Trophoblast cell (in vitro differentiated cells and primary cell): ENCODE measurements at regions not wholly inside any gene's neighbourhood (a gene's known extent, or its start where the extent isn't known, plus 50 kb on each side); places are given as distances from the start of the nearest gene placed in this dataset.
"Not testable (repeated sequence)": the region's sequence is repeated elsewhere in the genome, so short reads cannot be mapped to it uniquely, and the experiment has no call there.

Experiments
- DNase-seq, 2 donors: peaks; one replicate each; pipeline ENCODE4 v3.0.0-alpha.2; 2016
- H2AFZ ChIP-seq: 2 replicates; pipeline ENCODE4 v1.6.1; 2013; ENCODE audit warnings: low read length, moderate library complexity, mild to moderate bottlenecking; ENCODE audit not compliant: insufficient read depth, poor library complexity
- H2AK5ac ChIP-seq: 2 replicates; pipeline ENCODE4 v1.6.1; 2013; ENCODE audit warnings: mild to moderate bottlenecking, low read length
- H2BK120ac ChIP-seq: 2 replicates; pipeline ENCODE4 v1.6.1; 2013; ENCODE audit warnings: low read length, mild to moderate bottlenecking, moderate library complexity; ENCODE audit not compliant: insufficient read depth, poor library complexity
- H2BK12ac ChIP-seq: 2 replicates; pipeline ENCODE4 v1.6.1; 2013; ENCODE audit warnings: mild to moderate bottlenecking, low read length, moderate library complexity
- H2BK5ac ChIP-seq: 2 replicates; pipeline ENCODE4 v1.6.1; 2013; ENCODE audit warnings: low read length, low read depth, moderate library complexity, mild to moderate bottlenecking; ENCODE audit not compliant: poor library complexity
- H3K14ac ChIP-seq: 2 replicates; pipeline ENCODE4 v1.6.1; 2013; ENCODE audit warnings: mild to moderate bottlenecking, low read length
- H3K18ac ChIP-seq: 2 replicates; pipeline ENCODE4 v1.6.1; 2013; ENCODE audit warnings: mild to moderate bottlenecking, low read length
- H3K23ac ChIP-seq: 2 replicates; pipeline ENCODE4 v1.6.1; 2013; ENCODE audit warnings: low read length
- H3K27ac ChIP-seq: 2 replicates; pipeline ENCODE4 v1.5.1; 2013; ENCODE audit warnings: low read depth, mild to moderate bottlenecking, inconsistent platforms, low read length, moderate library complexity
- H3K27me3 ChIP-seq: 2 replicates; pipeline ENCODE4 v1.6.1; 2013; ENCODE audit warnings: inconsistent platforms, mild to moderate bottlenecking, low read length, moderate library complexity; ENCODE audit not compliant: insufficient read depth
- H3K36me3 ChIP-seq, 2 experiments: 1 replicate in 1 of 2; 2 replicates in 1 of 2; pipeline ENCODE4 v1.6.1; 2013; ENCODE audit warnings: low read length in 2 of 2, mild to moderate bottlenecking in 2 of 2, moderate library complexity in 1 of 2; ENCODE audit not compliant: insufficient read depth in 2 of 2, control insufficient read depth in 1 of 2
- H3K4ac ChIP-seq: 2 replicates; pipeline ENCODE4 v1.6.1; 2013; ENCODE audit warnings: low read depth, mild to moderate bottlenecking, low read length, moderate library complexity
- H3K4me1 ChIP-seq, 2 experiments: 1 replicate in 1 of 2; 2 replicates in 1 of 2; pipeline ENCODE4 v1.6.1; 2013; ENCODE audit warnings: low read length in 2 of 2, mild to moderate bottlenecking in 2 of 2, moderate library complexity in 1 of 2; ENCODE audit not compliant: insufficient read depth in 2 of 2, control insufficient read depth in 1 of 2
- H3K4me2 ChIP-seq: 2 replicates; pipeline ENCODE4 v1.6.1; 2013; ENCODE audit warnings: inconsistent platforms, mild to moderate bottlenecking, low read length, moderate library complexity
- H3K4me3 ChIP-seq: 2 replicates; pipeline ENCODE4 v1.5.1; 2013; ENCODE audit warnings: mild to moderate bottlenecking, low read depth, low read length, inconsistent platforms
- H3K79me1 ChIP-seq: one replicate; pipeline ENCODE4 v1.6.1; 2013; ENCODE audit warnings: low read length
- H3K79me2 ChIP-seq: 2 replicates; pipeline ENCODE4 v1.6.1; 2013; ENCODE audit warnings: low read length, mild to moderate bottlenecking; ENCODE audit not compliant: control insufficient read depth, insufficient read depth, poor library complexity
- H3K9ac ChIP-seq: 2 replicates; pipeline ENCODE4 v1.6.1; 2013; ENCODE audit warnings: mild to moderate bottlenecking, low read length
- H3K9me3 ChIP-seq: 2 replicates; pipeline ENCODE4 v1.6.1; 2013; ENCODE audit warnings: low read depth, mild to moderate bottlenecking, control low read depth, inconsistent platforms, low read length; ENCODE audit not compliant: insufficient read depth
- H4K12ac ChIP-seq: 2 replicates; pipeline ENCODE4 v1.6.1; 2013; ENCODE audit warnings: low read depth, mild to moderate bottlenecking, low read length, moderate library complexity
- H4K8ac ChIP-seq: 2 replicates; pipeline ENCODE4 v1.6.1; 2013; ENCODE audit warnings: low read depth, mild to moderate bottlenecking, low read length, moderate library complexity
- H4K91ac ChIP-seq: one replicate; pipeline ENCODE4 v1.6.1; 2013; ENCODE audit warnings: low read depth, mild to moderate bottlenecking, low read length, moderate library complexity
- WGBS: extraction: QIAGEN DNeasy Blood & Tissue Kit; methylation state at CpG from one replicate; pipeline ENCODE4 v1.1.7; 2013; ENCODE audit warnings: missing lambda C conversion rate; ENCODE audit not compliant: insufficient read length, insufficient coverage; ENCODE audit errors: extremely low coverage; 5-methylcytosine and 5-hydroxymethylcytosine counted together

- Histone ChIP-seq H4K91ac (no peak overlapping the region), H4K12ac (no peak overlapping the region), H4K8ac (no peak overlapping the region), H2BK5ac (no peak overlapping the region), H3K4me2 (no peak overlapping the region), H3K27me3 (no peaks in the 10 kb centered on the region), H3K79me2 (no peaks in the 10 kb centered on the region), H3K27ac (no peak overlapping the region), H3K18ac (no peak overlapping the region), H2BK12ac (no peak overlapping the region), H3K9ac (no peak overlapping the region), H3K4ac (no peak overlapping the region), H3K79me1 (peaks cover 5% of the 10 kb centered on the region), H3K14ac (no peak overlapping the region), H3K4me3 (no peak overlapping the region), H3K23ac (no peak overlapping the region), H2AK5ac (no peak overlapping the region), H3K9me3 (no peaks in the 10 kb centered on the region), H3K4me1 (peaks cover 0 to 2% of the 10 kb centered on the region in 2 experiments), H2AFZ (no peak overlapping the region), H2BK120ac (no peak overlapping the region), H3K36me3 (no peaks in the 10 kb centered on the region)
- DNase-seq: no peak
- WGBS: no CpG with 5 or more reads among the region's 1 CpG
These were observed 104.7 kb downstream of the GPR85 start for GRCh38 chr7:112981966-112982365.

GRCh38 chr7:112979055-112979454 is 107.6 kb downstream of the GPR85 start:
- WGBS: no CpG with 5 or more reads among the region's 3 CpGs
- not testable (repeated sequence) for DNase-seq, H3K4me3 ChIP-seq, H3K9me3 ChIP-seq, H2AK5ac ChIP-seq, H3K9ac ChIP-seq, H3K36me3 ChIP-seq, H3K79me2 ChIP-seq, H3K27me3 ChIP-seq, H4K8ac ChIP-seq, H3K23ac ChIP-seq, H3K18ac ChIP-seq, H3K14ac ChIP-seq, H2BK5ac ChIP-seq, H2BK120ac ChIP-seq, H4K91ac ChIP-seq, H4K12ac ChIP-seq, H3K4me2 ChIP-seq, H3K79me1 ChIP-seq, H3K4ac ChIP-seq, H3K4me1 ChIP-seq, H2BK12ac ChIP-seq, H2AFZ ChIP-seq, H3K27ac ChIP-seq

- H3K36me3 ChIP-seq, H3K4me2 ChIP-seq, H3K14ac ChIP-seq, H3K4me1 ChIP-seq, H3K18ac ChIP-seq, H4K91ac ChIP-seq, H2BK120ac ChIP-seq, H3K9me3 ChIP-seq, H3K27me3 ChIP-seq, H4K12ac ChIP-seq, H2BK5ac ChIP-seq, H3K4ac ChIP-seq, H2AK5ac ChIP-seq, H3K9ac ChIP-seq, DNase-seq, H3K4me3 ChIP-seq, H2AFZ ChIP-seq, H3K79me2 ChIP-seq, H3K27ac ChIP-seq, H3K79me1 ChIP-seq, H3K23ac ChIP-seq, H4K8ac ChIP-seq, H2BK12ac ChIP-seq: not testable (repeated sequence)
- no CpG with 5 or more reads among the region's 8 CpGs for WGBS
These were observed 109.2 kb downstream of the GPR85 start for GRCh38 chr7:112977244-112977955.

GRCh38 chr7:112970771-112971170 is 115.9 kb downstream of the GPR85 start:
- H2AK5ac ChIP-seq: no peak overlapping the region
- H4K91ac ChIP-seq: no peak overlapping the region
- no peak overlapping the region for H2BK12ac ChIP-seq
- no peaks in the 10 kb centered on the region for H3K79me2 ChIP-seq
- no peak for DNase-seq
- H3K36me3 ChIP-seq: no peaks in the 10 kb centered on the region
- no peak overlapping the region for H3K27ac ChIP-seq
- no peak overlapping the region for H3K4ac ChIP-seq
- H3K9me3 ChIP-seq: no peaks in the 10 kb centered on the region
- no peak overlapping the region for H3K9ac ChIP-seq
- H3K4me1 ChIP-seq: no peaks in the 10 kb centered on the region
- H3K23ac ChIP-seq: no peak overlapping the region
- H3K4me2 ChIP-seq: no peak overlapping the region
- no peaks in the 10 kb centered on the region for H3K27me3 ChIP-seq
- H4K12ac ChIP-seq: no peak overlapping the region
- H3K14ac ChIP-seq: no peak overlapping the region
- no peak overlapping the region for H3K18ac ChIP-seq
- H3K4me3 ChIP-seq: no peak overlapping the region
- no peak overlapping the region for H2AFZ ChIP-seq
- no peaks in the 10 kb centered on the region for H3K79me1 ChIP-seq
- no peak overlapping the region for H2BK120ac ChIP-seq
- no peak overlapping the region for H2BK5ac ChIP-seq
- H4K8ac ChIP-seq: no peak overlapping the region
